CD4-positive, alpha-beta T cell treated with Interleukin-4 for 1 hour (primary cell): ENCODE measurements at regions not wholly inside any gene's neighbourhood (a gene's known extent, or its start where the extent isn't known, plus 50 kb on each side); places are given as distances from the start of the nearest gene placed in this dataset.

Experiments used
- DNase-seq, 2 donors: peaks; one replicate each; pipeline ENCODE4 v3.0.0-alpha.2; 2020 to 2022

DNA sequence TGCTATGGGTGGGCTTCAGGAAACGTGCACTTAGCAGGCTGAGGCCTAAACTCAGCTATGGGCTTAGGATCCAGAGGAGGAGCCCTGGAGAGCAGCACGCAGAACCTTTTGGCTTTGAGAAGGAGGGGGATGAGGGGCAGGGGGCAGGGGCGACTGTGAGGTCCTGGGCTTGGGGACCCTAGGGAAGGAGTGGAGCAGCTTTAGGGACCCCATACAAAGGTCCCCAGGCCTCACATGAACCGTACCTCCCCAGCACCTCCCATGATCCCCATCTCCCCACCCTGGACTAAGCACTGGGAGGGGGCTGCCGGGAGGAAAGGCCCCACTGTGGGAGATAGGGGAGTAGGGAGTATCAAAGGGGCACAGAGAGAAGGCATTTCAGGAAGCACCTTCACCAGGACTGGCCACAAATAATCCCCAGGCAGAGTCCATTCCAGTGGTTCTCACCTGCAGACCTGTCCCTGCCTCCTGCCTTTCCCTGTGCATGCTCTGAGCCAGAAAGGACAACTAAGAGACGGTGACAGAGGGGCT is 62.0 kb upstream of the KLF13 start:
- DNase-seq: no peak

DNA sequence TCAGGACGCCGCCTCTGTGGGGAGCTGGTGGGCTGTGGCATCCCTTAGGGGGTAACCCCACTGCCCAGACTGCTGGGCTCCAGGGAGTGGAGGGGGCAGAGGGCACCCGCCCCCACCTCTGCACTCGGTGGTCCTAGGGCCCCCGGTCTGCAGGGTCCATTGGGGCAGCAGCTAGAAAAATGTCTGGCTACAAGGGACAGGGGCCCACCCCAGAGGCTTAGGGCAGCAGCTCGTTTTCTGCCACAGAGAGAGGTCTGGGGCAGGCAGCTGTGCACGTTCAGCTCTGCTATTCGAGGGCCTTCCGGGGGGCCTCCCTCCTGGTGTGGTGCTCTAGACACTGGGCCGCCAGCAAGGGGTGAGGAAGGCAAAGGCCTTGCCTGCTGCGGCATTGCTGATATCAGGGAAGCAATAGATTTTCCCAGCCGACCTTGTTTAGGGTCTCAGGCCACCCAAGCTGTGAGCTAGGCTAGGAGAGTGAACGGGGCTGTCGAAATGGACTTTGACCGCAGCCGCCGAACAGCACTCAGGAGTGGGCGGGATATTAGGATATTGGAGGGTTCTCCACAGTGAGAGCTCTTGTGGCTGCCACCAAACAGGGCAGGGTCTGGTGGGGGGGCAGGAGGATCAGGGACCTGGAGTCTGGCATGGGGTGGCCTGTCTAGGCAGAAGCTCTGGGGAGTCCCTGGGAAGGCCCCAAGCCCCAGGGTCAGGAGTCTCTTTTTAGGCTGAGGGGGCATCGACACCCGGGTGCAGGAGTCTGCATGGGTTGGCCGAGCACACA is 61.4 kb upstream of the KLF13 start:
- DNase-seq: no peak

DNA sequence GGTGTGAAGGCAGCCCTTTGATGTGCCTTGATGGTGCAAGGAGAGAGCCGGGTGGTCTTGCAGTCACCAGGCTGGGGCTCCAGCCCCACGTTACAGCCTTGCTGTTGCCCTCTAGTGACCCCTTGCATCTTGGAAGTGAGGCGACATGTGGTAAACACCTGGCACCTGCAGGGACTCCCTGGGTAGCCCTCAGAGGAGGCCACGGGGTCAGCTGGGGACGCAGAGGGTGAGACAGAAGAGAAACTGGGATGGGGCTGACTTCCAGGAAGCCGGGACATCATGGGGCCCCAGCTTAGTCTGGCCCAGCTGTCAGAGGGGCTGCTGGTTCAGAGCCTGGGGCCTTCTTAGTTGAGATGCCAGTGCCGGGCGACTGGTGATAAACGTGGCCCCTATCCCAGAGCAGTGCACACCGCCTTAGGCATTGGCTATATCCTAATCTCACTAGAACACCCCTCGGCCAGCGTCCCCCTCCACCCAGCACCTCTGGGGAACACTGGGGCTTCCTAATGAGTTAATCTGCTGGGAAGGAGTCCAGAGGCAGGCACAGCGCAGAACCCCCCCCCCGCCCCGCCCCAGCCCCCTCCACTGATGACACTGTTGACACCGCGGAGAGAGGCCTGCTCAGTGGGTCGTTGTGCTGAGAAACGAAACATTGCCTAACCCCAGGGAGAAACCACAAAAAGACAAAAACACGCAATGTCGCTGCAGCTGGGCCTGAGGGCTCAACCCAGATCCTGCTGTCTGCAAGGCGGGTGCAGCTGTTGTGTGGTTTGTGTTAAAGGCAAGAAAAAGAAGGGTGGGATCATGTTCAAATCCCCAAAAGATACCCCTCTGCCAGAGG is 60.5 kb upstream of the KLF13 start:
- peak; percentile 76 to 83 for DNase-seq

DNA sequence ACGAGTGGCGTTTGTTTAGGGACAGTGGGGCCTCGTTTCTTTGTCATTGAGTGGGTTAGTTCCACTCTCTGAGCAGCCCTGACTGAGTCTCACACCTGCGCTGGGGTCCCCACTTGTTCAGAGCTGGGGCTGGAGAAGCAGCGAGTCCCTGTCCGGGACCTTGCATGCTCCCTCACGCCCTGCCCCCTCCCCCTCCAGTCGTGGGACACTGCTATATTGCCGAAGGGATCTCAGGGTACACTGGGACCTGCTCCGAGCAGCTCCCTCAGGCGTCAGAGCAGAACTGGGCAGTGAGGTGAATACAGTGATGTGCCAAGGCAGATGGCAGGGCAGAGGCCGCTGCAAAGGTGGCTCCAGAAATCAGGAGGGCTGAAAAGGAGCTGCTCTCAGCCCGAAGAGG is 59.9 kb upstream of the KLF13 start:
- DNase-seq: no peak

DNA sequence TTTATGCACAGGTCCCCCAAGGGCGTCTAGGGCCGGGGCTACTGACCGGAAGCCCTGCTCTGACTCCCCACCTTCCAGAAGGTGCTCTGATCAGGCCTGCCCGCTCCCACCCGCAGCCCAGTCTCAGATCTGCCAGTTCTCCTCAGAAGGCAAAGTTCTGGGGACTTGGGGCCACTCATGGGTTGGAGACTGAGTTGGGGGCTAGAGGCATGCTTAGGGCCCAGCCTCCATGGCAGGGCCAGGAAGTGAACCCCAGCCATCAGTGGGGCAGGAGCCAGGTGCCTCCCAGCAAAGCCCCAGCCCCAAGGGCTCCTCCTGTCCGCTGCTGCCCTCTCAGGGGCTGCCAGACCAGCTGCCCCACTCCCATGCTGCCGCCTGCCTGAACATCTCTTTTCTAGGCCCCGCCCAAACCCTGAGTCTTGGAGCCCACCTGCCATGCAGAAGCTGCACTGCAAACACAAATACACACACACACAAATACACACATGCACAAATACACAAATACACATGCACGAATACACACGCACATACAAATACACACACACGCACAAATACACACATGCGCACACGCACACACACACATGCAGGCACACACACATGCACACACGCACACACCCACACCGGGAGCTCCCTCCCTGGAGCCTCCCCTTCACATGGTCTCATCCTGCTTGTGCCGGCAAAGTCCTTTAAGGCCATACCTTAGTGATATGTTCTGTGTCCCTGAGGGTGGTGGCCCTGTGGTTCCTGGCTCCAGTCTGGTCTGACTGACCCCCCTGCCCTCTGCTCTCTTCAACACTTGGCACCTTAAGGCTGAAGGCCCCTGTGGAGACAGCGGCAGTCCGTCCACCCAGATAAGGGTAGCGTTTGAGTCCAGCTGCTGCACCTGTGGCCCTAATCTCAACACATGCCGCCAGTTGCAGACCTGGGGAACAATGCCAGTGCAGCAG is 59.2 kb upstream of the KLF13 start:
- DNase-seq: no peak

DNA sequence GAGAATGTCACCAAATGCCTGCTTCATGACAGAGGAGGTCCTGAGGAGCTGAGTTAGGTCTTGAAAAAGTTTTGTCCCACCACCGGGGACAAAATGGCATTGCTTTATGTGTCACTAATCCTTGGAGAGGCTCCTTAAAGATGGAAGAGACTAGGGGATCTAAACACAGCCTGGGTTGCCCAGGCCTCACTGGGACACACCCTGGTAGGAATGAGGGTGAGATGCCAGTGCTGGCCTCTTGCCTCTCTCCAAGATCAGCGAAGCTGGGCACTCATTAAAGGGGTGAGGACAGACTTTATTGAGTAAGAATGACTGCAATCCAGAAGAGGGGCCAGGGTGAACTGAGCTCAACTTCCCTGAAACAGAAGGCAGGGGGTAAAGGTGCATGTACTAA is 58.5 kb upstream of the KLF13 start:
- no peak for DNase-seq

DNA sequence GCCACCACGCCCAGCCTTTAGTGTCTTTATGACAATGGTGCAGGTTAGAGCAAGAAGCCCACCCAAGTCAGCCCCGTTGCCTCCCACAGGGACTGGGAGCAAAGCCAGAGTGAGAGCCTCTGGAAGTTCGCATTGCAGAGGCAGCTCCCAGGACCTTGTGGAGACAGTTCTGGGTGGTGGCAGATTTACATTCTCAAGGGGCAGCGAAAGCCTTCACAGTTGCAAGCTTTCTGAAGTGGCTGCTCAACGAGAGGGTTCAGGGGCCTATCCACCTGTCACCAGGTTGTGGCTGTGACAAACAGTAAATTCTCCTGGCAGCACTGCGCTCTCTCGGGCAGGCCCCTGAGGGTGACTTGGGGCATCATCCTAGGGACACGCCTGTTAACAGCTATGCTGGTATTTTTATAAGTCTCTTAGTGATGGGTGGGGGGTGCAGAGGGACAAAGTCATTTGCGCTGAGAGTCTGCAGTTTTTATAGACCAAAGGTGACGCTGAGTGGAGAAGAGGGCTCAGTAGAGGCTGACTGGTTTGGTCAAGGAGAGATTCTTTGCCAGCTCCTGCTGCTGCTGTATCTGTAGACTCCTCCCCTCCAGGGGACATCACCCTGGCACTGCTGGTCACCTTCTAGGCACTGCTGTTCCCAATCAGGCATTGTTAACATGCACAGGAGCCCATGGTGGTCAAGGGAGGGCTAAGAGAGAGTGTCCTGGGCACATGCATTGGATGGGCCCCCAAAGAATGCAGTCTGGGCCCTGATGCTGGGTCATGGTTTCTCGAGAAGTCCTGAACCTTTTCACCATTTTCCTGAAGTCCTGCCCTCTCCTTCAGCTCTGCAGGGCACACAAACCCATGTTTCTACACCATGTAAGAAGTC is 57.5 kb upstream of the KLF13 start:
- no peak for DNase-seq

DNA sequence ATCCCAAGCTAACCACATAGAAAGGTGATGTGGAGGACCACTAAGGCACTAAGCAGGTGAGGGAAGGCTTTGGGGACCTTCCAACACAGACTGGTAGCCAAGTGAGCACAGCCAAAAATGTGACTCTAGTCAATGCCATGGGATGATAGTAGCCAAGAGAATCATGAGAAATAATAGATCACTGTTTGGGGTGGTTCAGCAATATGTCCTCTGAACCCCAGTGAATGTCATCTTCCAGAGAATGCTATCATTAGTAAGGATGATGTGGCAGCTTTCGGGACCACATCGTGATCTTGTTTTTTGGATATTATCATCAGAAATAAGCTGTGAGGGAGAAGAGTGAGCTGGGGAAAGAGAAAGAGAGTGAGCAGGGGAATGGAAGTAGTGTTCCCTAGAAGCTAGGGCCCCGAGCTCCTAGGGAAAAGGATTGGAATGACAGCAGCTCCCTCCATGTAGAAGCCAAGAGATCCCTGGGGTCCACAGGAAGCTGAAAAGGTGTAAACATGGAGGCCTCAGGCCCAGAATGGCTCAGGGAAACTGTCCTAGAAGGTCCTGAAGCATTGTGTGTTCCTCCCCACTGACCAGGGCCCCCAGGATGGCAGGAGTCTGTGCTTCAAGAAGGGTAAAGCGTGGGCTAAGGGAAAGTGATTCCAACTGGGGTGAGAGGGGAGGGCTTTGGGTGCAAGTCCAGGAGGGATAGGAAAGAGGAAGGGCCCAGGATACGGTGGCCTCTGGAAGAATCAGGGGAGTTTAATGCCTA is 56.6 kb upstream of the KLF13 start:
- no peak for DNase-seq

DNA sequence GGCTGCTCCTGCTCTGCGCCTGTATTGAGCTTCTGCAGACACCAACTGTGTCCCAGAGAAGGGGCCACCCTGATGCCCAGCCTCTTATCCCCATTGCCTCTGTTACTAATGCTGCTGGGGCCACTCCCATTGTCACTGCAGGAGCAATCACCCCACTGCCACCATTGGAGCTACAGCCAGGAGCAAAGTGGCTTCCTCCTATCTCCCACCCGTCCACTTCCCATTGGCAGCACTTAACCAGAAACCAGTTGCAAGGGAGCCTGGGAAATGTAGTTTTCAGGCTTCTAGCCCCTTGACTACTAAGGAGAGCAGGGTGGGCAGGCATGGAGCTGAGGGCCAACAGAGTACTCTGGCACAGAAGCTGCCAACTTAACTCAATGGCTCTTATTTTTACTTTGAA is 55.9 kb upstream of the KLF13 start:
- DNase-seq: no peak

DNA sequence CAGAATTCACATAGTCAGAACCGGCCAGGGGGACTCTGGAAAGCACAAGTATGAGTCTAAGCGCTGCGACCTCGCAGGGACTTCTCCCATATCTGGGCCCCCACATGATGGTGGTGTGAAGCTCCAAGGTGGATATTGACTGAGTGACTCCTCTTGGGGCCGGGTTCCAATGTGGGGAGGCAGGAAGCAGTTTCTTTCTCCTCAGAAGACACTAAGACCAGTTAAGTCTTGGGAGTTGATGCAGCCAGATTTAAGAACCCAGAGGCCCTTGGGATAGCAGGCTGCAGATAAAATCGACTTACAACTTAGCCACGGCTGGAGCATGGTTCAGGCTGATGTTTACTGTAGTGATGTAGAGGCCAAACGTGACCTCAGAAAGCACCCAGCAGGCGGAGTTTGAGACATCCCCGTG is 55.4 kb upstream of the KLF13 start:
- no peak for DNase-seq

DNA sequence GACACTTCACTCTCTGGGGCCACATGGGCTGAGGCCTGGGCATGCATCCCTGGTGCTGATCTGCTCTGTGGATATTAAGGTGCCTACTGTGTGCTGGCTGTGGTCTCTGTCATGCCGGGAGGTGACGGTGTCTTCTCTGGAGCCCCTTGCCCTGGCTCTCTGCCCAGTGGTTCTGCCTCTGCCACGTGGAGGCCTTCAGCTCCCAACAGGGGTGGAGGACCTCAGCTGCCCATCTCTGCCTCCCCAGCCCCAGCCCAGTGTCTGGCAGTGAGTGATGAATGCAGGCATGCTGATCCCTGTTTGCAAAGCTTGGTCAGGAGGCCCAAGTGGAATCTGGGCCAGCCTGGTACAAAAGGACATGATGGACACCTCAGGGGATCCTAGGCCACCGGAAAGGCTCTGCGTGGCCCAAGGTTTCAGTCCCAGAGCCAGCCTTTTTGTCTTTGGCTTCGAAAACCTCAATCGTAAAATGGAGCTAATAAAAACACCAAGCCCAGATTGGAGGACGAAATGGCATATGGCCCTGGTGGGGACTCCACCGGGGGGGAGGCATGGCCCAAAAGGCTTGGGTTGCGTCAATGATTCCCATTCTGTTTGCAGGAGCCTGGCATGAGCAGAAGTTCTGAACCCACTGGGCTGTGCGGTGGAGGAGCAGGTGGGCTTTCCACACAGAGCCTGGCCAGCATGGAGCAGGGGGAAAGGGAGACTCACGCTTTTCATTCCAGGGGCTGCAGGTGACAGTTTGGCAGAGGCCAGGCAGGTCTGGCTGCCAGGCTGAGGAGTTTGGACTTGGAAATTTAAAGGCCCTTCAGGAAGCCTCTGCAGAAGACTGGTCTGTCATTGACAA is 54.7 kb upstream of the KLF13 start:
- DNase-seq: no peak

DNA sequence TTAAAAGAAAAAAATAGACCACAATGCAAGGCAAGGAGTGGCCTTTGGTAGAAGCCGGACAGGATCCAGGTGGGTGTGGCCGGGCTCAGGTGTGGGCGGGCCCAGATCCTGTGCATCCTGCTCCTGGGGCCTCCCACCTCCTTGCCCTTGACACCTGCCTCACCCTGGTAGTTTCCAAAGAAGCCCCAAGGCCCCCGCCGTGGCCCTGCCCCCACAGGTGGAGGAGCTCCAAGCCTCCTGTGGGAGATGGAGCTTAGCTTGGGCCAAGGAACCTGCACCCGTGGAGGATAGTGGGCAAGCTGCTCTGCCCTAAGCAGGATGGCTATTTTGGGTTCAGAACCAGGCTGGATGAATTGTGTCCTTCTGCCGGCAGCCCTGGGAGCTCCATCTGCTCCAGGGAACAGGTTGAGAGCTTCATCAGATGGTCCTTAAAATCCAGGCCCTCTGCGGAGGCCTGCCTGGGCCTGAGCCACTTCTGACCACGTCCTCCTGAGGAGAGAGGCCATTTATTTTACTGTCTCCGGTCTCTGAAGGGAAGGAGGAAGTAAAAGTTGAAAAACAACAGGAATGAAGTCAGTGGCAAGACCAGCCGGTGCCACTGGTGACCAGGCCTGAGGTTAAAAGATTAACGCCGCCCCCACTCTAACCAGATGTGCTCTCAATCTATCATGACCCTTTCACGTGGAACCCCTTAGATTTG is 53.9 kb upstream of the KLF13 start:
- DNase-seq: no peak

DNA sequence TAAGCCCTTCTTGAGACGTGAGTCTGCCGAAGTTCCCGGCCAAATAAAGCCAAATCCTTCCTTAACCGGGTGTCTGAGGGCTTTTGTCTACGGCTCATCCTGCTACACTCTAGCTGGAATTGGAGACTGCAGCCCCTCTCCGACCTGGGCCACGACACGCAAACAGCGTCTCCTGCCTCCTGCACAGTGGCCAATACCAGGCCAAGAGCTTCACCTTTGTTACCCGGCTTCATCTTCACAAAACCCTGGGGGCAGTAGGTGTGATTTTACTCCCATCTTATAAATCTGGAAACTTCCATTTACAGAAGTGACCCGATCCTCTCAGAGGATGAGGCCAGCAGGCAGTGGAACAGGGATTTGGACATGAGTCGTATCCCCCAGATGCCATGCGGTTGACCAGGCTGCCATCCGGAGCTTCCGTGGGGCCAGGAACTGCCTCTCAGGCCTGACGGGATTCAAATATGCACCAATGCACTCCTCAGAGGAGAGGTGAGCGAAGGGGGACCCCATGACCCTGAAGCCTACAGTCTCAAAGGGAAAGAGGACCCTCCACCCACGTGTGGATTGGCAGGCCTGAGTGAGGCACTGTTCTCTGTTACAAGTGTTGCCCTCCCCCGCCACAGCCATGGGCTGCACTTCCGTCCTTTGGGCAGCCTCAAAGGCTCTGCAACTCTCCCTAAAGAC is 53.2 kb upstream of the KLF13 start:
- DNase-seq: no peak

DNA sequence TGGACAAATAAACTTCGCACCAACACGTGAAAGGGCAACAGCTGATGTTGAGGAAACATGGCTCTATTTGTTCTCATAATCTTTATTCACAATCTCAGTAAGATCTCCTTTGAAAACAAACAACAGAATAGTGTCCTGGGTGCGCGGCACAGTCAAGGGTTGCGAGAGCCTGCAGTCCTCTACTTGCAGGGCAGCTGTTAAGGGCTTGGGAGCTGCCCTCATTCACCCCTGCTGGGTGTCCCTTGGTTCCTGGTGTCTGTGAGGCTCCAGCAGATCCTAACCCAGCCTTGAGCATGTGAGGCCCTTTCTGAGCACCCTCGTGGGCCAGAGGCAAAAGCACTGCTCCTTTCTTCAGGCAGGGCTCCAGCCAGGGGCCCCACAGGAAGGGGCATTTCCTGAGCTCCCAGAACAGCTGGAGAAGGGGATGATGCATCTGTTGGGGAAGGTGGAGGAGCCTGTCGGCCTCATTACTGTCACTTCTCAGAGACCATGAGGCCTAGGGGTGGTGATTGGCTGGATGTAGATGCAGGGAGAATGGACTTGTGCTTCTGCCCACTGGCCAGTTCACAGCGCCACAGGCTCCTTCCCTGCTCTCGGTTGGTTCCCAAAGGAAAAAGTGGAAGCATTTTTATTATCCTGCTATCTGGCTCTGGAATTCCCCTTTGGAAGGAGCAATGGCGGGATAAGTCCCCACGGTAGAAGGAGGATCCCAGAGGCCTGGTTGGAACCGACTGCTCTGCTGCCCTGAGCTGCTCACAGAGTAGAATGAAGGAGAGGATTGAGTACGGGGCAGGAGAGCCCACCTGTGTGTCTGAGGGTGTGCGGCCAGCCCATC is 51.9 kb upstream of the KLF13 start:
- no peak for DNase-seq

DNA sequence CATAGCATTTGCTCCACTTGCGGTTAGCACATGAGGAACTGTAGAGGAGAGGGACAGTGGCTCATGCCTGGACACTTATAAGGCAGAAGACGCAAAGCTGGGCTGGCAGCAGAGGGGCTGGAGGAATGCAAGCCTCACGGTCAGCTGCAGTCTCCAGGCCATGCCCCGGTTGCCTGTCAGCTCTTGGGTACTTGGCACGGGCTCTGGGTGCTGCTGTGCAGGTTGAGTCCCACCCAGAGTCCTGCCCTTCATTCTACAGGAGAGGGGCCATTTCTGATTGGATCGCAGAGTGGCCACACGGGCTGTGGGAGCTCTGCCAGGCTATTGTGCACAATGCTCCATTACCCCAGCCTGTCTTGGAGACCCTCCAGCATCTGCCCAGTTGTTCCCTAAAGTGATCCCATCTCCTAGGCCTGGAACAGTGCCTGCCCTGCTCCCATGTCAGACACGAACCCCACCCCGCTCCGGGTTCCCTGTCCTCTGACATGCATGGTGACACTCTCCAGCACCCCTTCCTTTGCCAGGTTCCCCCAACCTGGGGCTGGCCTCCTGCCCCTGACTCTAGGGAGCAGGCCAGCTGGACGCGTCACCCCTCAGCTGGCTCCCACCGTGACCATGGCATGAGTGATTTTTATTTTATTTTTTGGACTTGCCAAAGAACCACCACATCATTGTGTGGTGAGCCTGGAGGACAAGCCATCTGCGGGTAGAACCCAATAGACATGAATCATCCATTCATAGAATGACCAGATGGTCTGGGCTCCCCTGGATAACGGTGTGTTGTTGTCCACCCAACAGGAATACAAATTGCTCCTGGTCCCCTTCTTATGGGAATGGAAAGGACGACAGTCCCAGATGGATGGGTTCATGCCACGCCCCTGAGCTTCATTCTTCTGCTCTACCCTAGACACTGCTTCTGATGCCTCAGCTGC is 51.0 kb upstream of the KLF13 start:
- DNase-seq: no peak

DNA sequence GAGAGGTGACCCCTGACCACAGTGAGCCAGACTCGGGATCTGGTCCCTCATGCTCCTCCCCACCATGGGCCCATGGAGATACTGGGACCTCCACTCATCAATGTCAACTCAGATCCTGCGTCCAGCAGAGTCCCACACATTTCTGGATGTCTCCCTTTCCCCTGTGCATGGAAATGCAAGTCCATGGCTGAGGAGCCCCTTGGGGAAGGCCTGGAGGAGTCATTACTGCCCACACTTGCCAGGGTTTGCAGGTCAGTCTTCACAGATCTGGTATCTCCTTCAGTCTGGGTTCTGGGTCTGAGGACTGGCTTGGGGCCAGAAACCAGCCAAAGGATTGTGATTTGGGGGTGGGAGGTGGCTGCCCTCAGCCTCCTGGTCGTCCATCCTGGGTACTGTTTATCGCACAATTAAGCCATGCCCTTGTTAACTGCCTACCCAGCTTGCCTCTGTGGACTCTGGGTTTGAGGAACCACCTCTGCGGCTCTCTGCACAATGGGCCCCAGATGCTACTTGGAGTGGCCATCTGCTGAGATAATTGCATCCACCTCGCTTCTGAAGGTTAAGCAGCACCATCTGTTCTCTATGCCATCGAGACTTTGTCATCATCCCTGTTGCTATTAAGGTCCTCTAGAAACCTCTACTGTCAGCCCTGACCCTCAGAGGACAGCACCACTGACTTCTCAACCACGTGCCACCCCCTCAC is 49.9 kb upstream of the KLF13 start:
- DNase-seq: no peak
